ENCODE measurements at regions not wholly inside any gene's neighbourhood (a gene's known extent, or its start where the extent isn't known, plus 50 kb on each side); places are given as distances from the start of the nearest gene placed in this dataset.

- Histone ChIP-seq H3K4me1 (ENCODE audit: control insufficient read depth, insufficient read depth, low read length) (no peaks in the 10 kb centered on the region), H3K4me3 (no peak overlapping the region), H3K4me2 (ENCODE audit: control insufficient read depth, insufficient read depth) (no peak overlapping the region), H3K27ac (ENCODE audit: control insufficient read depth, insufficient read depth) (no peak overlapping the region), H3K9me3 (replicated peaks; ENCODE audit: control insufficient read depth, insufficient read depth, low read length) (no peaks in the 10 kb centered on the region), H3K9ac (ENCODE audit: control insufficient read depth, insufficient read depth, low read length) (no peak overlapping the region), H2AFZ (ENCODE audit: control insufficient read depth, low read depth, low read length) (no peak overlapping the region), H3K27me3 (replicated peaks in 1 of 2; ENCODE audit: control insufficient read depth in 2 of 2, insufficient read depth in 2 of 2, low read length in 1 of 2) (no peaks in the 10 kb centered on the region), H3K36me3 (ENCODE audit: control insufficient read depth in 2 of 2, insufficient read depth in 2 of 2, low read length in 1 of 2) (no peaks in the 10 kb centered on the region), H4K20me1 (ENCODE audit: control insufficient read depth, insufficient read depth) (no peaks in the 10 kb centered on the region), H3K79me2 (ENCODE audit: control insufficient read depth, insufficient read depth, low read length) (no peaks in the 10 kb centered on the region)
- intact Hi-C loops (cut with micrococcal nuclease; ENCODE audit: unreplicated experiment) = no loop called here
- in situ Hi-C loops (cut with MboI) = no loop called here
- WGBS (ENCODE audit: insufficient coverage, insufficient replicate concordance, low lambda C conversion rate, missing lambda C conversion rate) = 44% methylated on average over 2 of the region's 2 CpGs
- FAIRE-seq (no peak), ATAC-seq (no peak), DNase-seq (ENCODE audit: low read depth, low spot score) (no peak)
- no TSS peak for BruUV-seq (replicated peaks)
- SMC1A ChIA-PET (ENCODE audit: uncharacterized antibody, unreplicated experiment) = interaction anchor here (0.6 kb wide), 1 partner anchor 1641 kb away, joined by 5 read pairs; no protein-coding TSS in a partner anchor
- RAD21 ChIA-PET (ENCODE audit: unreplicated experiment) = no interaction called here
- TF ChIP-seq RB1 (IDR thresholded peaks at IDR 0.05; ENCODE audit: borderline replicate concordance) (no peak), ZBTB11 (CRISPR knock-in tag; IDR thresholded peaks at IDR 0.05) (no peak), SIN3A (IDR thresholded peaks at IDR 0.05; ENCODE audit: low read depth, low read length) (no peak), MTA3 (IDR thresholded peaks at IDR 0.05; ENCODE audit: borderline replicate concordance, low read length) (no peak), TBL1XR1 (IDR thresholded peaks at IDR 0.05; ENCODE audit: low read depth, low read length) (no peak), BHLHE40 (IDR thresholded peaks at IDR 0.05; ENCODE audit: borderline replicate concordance in 1 of 2, low read depth in 2 of 2, low read length in 1 of 2) (no peak), MEF2A (IDR thresholded peaks at IDR 0.05; ENCODE audit: insufficient read depth, low read depth, low read length) (no peak)
- POLR2A ChIA-PET = no interaction called here
- CTCF ChIA-PET = interaction anchor here (1.0 to 1.2 kb wide), 2 partner anchors 13 to 410 kb away, joined by 3 to 5 read pairs; no protein-coding TSS in a partner anchor
These were observed 158.8 kb upstream of the TAC1 start for GRCh38 chr7:97573065-97573464.

Measured in GM12878 (cell line).